ENCODE measurements at regions not wholly inside any gene's neighbourhood (a gene's known extent, or its start where the extent isn't known, plus 50 kb on each side); places are given as distances from the start of the nearest gene placed in this dataset.
"Not testable (repeated sequence)": the region's sequence is repeated elsewhere in the genome, so short reads cannot be mapped to it uniquely, and the experiment has no call there.

DNA sequence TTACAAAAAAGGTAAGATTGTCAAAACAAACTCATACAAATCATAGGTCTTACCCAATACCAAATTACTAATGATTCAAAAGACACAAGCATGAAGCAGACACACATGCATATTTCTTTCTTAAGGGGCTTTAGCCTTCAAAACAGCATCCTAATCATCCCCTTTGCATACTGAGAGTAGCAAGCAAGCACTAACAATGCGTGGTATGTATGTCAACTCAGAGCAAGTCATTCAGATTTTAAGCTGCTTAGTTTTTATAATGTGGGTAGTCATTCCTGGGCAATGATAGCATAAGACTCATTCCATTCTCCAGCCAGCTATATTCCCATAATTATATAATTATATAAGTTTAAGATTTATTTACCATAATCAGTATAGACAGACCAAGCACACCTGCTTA is 219.6 kb downstream of the DKK2 start:
- no peak overlapping the region for H3K9ac ChIP-seq
- no peaks in the 10 kb centered on the region for H3K9me3 ChIP-seq
- H3K4me2 ChIP-seq, result no peak overlapping the region
- H4K20me1 ChIP-seq, result no peaks in the 10 kb centered on the region
- H3K4me1 ChIP-seq, result no peaks in the 10 kb centered on the region
- no peak overlapping the region for H3K4me3 ChIP-seq
- H3K27me3 ChIP-seq, result no peaks in the 10 kb centered on the region
- no peak for TF ChIP-seq Cebpa-rat (IDR thresholded peaks at IDR 0.05)
- H3K27ac ChIP-seq, result no peak overlapping the region
- H3K36me3 ChIP-seq, result no peaks in the 10 kb centered on the region

GRCh38 chr4:106810122-106810521 is 226.0 kb downstream of the DKK2 start:
- Histone ChIP-seq H4K20me1 (no peaks in the 10 kb centered on the region), H3K9ac (no peak overlapping the region), H3K4me1 (no peaks in the 10 kb centered on the region), H3K9me3 (no peaks in the 10 kb centered on the region), H3K4me3 (no peak overlapping the region), H3K36me3 (no peaks in the 10 kb centered on the region), H3K27ac (no peak overlapping the region), H3K27me3 (no peaks in the 10 kb centered on the region), H3K4me2 (no peak overlapping the region)
- no peak for TF ChIP-seq Cebpa-rat (IDR thresholded peaks at IDR 0.05)

DNA sequence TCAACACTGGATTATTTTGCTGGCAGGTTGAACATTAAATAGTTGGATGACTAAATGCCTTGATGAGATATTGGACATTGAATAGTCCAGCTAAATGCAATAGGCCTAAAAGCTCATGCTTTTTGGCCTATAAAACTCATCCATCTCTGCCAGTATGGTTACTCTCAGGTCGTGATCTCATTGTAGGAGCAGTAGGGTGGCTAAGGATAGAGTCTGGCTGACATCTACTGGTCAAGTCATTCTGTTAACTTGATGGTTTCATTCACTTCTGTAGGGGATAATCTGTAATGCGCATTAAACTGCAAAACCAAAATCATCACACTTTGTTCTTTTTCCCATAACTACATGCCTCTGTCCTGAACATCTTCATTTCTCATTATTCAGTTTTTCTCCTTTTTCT is 227.0 kb downstream of the DKK2 start:
- Histone ChIP-seq H3K36me3 (no peaks in the 10 kb centered on the region), H3K4me2 (no peak overlapping the region), H3K27me3 (no peaks in the 10 kb centered on the region), H3K27ac (no peak overlapping the region), H4K20me1 (no peaks in the 10 kb centered on the region), H3K4me3 (no peak overlapping the region), H3K4me1 (no peaks in the 10 kb centered on the region), H3K9me3 (no peaks in the 10 kb centered on the region), H3K9ac (no peak overlapping the region)
- no peak for TF ChIP-seq Cebpa-rat (IDR thresholded peaks at IDR 0.05)

DNA sequence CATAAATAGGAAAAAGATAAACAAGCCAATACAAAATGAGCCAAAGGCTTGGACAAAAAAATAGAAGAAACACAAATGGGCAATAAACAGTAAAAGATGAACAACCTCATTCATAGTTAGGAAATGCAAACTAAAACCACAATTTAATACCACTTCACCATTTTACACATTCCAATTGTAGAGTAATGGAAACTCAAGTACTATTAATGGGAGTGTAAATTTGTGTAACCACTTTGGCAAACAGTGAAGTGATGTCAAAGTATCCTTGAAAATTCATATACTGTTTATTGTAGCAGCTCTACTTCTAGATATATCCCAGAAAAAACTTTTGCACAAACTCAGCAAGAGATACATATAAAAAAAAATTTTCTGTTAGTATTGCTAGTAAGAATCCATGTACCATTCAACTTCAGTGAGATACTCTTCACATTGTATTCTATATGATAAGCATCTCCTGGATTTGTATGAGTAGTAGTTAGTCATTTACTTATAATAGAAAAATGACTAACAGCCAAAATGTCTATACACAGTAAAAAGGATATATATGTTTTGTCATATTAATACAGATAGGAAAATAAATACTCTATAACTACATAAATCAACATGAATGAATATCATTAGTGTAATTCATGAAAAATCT is 229.8 kb downstream of the DKK2 start:
- no peak overlapping the region for H3K4me2 ChIP-seq
- no peak overlapping the region for H3K9ac ChIP-seq
- no peak overlapping the region for H3K27ac ChIP-seq
- H3K9me3 ChIP-seq, result no peaks in the 10 kb centered on the region
- H3K27me3 ChIP-seq, result no peaks in the 10 kb centered on the region
- no peak for TF ChIP-seq Cebpa-rat (IDR thresholded peaks at IDR 0.05)
- no peaks in the 10 kb centered on the region for H3K4me1 ChIP-seq
- no peak overlapping the region for H3K4me3 ChIP-seq
- no peaks in the 10 kb centered on the region for H3K36me3 ChIP-seq
- no peaks in the 10 kb centered on the region for H4K20me1 ChIP-seq

DNA sequence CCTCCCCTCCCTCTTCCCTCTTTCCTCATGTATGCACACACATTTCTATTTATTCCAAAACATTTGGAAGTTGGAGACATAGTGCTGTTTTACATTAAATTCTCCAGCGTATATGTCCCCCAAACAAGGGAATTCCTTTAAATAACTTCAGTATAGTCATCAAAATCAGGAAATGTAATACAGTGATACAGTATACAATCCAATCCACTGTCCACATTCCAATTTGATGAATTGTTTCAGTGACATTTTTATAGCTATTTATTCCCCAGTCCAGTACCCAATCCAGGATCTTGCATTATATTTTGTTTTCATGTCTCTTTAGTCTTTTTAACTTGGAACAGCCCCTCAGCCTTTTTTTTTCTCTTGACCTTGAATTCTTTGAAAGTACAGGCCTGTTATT is 233.0 kb downstream of the DKK2 start:
- H3K9me3 ChIP-seq, result no peaks in the 10 kb centered on the region
- no peak overlapping the region for H3K27ac ChIP-seq
- no peaks in the 10 kb centered on the region for H3K4me1 ChIP-seq
- no peak for TF ChIP-seq Cebpa-rat (IDR thresholded peaks at IDR 0.05)
- no peaks in the 10 kb centered on the region for H4K20me1 ChIP-seq
- no peaks in the 10 kb centered on the region for H3K27me3 ChIP-seq
- H3K4me2 ChIP-seq, result no peak overlapping the region
- no peak overlapping the region for H3K9ac ChIP-seq
- no peak overlapping the region for H3K4me3 ChIP-seq
- H3K36me3 ChIP-seq, result no peaks in the 10 kb centered on the region

DNA sequence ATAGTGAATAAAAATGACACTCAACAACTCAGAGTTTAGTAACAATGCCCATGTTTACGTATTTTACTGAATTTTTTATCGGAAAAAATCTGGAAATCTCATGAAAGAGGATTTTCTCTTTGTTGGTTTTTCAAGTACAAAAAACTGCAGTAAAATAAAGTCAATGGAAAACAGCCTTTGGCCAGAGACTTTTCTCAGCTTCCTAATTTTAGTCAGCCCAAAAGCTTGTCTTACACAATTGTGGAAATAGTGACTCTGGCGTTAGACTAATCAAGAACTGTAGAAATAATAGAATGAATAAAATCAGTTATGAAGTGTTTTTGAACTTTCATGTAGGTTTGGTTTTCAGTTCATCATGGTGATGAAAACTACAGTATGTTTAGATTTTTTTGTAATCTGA is 234.7 kb downstream of the DKK2 start:
- no peaks in the 10 kb centered on the region for H3K27me3 ChIP-seq
- H3K4me2 ChIP-seq, result no peak overlapping the region
- no peak overlapping the region for H3K4me3 ChIP-seq
- no peaks in the 10 kb centered on the region for H3K36me3 ChIP-seq
- no peak for TF ChIP-seq Cebpa-rat (IDR thresholded peaks at IDR 0.05)
- no peak overlapping the region for H3K27ac ChIP-seq
- no peaks in the 10 kb centered on the region for H4K20me1 ChIP-seq
- no peaks in the 10 kb centered on the region for H3K4me1 ChIP-seq
- no peaks in the 10 kb centered on the region for H3K9me3 ChIP-seq
- H3K9ac ChIP-seq, result no peak overlapping the region

- no peaks in the 10 kb centered on the region for H3K36me3 ChIP-seq
- no peaks in the 10 kb centered on the region for H3K9me3 ChIP-seq
- H3K27me3 ChIP-seq, result no peaks in the 10 kb centered on the region
- H3K4me2 ChIP-seq, result no peak overlapping the region
- H4K20me1 ChIP-seq, result no peaks in the 10 kb centered on the region
- no peak for TF ChIP-seq Cebpa-rat (IDR thresholded peaks at IDR 0.05)
- no peaks in the 10 kb centered on the region for H3K4me1 ChIP-seq
- no peak overlapping the region for H3K4me3 ChIP-seq
- H3K27ac ChIP-seq, result no peak overlapping the region
- H3K9ac ChIP-seq, result no peak overlapping the region
Measured at GRCh38 chr4:106796876-106797275, 239.2 kb downstream of the DKK2 start.

GRCh38 chr4:106795326-106795725 is 240.8 kb downstream of the DKK2 start:
- H3K9me3 ChIP-seq, result no peaks in the 10 kb centered on the region
- no peaks in the 10 kb centered on the region for H3K27me3 ChIP-seq
- no peak overlapping the region for H3K4me2 ChIP-seq
- no peaks in the 10 kb centered on the region for H3K4me1 ChIP-seq
- H3K9ac ChIP-seq, result no peak overlapping the region
- no peak overlapping the region for H3K27ac ChIP-seq
- no peaks in the 10 kb centered on the region for H3K36me3 ChIP-seq
- no peaks in the 10 kb centered on the region for H4K20me1 ChIP-seq
- no peak overlapping the region for H3K4me3 ChIP-seq
- no peak for TF ChIP-seq Cebpa-rat (IDR thresholded peaks at IDR 0.05)

DNA sequence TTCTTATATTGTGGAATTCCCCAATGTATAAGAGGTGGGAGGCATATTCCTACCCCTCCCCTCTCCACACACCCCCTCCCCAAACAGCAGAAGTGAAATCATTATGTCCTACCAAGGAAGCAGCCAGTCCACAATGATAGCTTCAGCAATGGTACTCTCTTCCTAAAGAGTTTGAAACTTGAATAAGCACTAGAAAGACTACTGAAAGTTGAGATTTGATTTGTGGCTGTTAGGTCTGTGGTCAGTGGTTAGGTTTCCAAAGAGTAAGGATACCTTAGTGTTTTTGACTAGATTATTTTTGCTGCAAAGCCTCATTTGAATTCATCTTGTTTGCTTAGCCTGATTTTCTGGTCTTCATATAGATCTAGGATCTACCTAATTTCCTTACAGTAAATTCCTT is 242.2 kb downstream of the DKK2 start:
- H3K9ac ChIP-seq, result no peak overlapping the region
- no peak overlapping the region for H3K4me3 ChIP-seq
- H3K9me3 ChIP-seq, result no peaks in the 10 kb centered on the region
- H3K27ac ChIP-seq, result no peak overlapping the region
- no peaks in the 10 kb centered on the region for H3K27me3 ChIP-seq
- H3K36me3 ChIP-seq, result no peaks in the 10 kb centered on the region
- H3K4me1 ChIP-seq, result no peaks in the 10 kb centered on the region
- no peak overlapping the region for H3K4me2 ChIP-seq
- no peaks in the 10 kb centered on the region for H4K20me1 ChIP-seq
- TF ChIP-seq Cebpa-rat (IDR thresholded peaks at IDR 0.05), result no peak

DNA sequence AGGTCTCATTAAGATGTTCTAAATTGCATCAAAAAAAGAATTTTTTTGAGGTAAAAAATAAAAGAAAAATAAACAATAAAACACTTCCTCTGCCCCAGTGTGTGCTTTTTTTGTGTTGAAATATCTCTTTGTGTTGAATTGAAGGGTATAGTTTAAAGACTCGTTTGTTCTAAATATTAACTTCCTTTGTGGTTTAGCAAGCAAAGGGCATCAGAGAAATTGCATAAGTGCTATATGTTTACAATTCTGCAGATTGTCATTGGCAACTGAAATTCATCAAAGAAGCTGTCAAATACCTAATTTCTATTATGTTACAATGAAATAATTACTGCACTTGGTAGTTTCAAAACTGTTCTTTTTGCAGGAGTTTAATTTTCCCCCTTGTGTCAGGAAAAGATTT is 260.5 kb downstream of the DKK2 start:
- Histone ChIP-seq H3K27me3 (no peaks in the 10 kb centered on the region), H3K27ac (0 out of 2 replicates have a peak overlapping the region, but pooled peaks have one; percentile 40), H3K4me3 (no peak overlapping the region), H3K4me1 (peaks cover 23% of the 10 kb centered on the region), H3K9me3 (peaks cover 10% of the 10 kb centered on the region), H3K4me2 (peak overlapping the region; percentile 51), H3K9ac (no peak overlapping the region), H4K20me1 (no peaks in the 10 kb centered on the region), H3K36me3 (no peaks in the 10 kb centered on the region)
- TF ChIP-seq Cebpa-rat (IDR thresholded peaks at IDR 0.05), result peak; percentile 12; the same call in 1 of the 2 replicates

DNA sequence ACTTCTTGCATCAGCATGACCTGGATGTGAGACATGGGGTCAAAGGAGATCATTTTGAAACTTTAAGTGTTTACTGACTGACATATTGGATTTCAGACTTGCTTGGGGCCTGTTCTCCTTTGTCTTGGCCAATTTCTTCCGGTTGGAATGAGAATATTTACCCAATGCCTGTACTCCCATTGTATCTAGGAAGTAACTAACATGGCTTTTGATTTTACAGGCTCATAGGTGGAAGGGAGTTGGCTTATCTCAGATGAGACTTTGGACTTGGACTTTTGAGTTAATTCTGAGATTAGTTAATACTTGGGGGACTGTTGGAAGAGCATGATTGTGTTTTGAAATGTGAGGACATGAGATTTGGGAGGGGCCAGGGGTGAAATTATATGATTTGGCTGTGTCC is 262.1 kb downstream of the DKK2 start:
- not testable (repeated sequence) for H3K27ac ChIP-seq, H3K9ac ChIP-seq

More for the DNA sequence above, 262.1 kb downstream of the DKK2 start:
- not testable (repeated sequence) for H3K4me3 ChIP-seq, H3K4me2 ChIP-seq, H3K36me3 ChIP-seq, H4K20me1 ChIP-seq, H3K27me3 ChIP-seq
- H3K4me1 ChIP-seq, result peaks cover 23% of the 10 kb centered on the region
- peaks cover 10% of the 10 kb centered on the region for H3K9me3 ChIP-seq

Measured in BLaER1 (cell line).